ENCODE measurements at regions not wholly inside any gene's neighbourhood (a gene's known extent, or its start where the extent isn't known, plus 50 kb on each side); places are given as distances from the start of the nearest gene placed in this dataset.

DNA sequence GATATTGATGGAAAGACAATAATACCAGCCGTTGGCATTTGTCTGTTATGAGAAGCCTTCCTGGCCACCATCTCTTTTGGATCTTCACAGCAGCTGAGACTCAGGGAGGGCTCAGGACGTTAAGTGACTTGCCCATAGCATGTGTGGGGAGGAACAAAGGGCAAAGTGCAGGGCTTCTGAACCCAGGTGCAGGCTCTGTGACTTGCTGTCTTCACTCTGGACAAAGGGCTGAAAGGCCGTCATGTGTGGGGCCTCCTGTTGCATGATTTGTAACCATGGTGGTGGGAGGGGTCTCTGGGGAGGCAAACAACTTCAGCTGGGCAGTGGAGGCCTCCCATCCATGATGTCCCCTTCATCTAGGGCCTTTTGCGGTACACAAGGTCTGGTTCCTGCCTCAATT is 65.5 kb upstream of the SIX2 start:
- DNase-seq (ENCODE audit: low read depth, low spot score), result no peak
- POLR2A ChIA-PET, result no interaction called here
- H3K4me3 ChIP-seq (ENCODE audit: low read depth, low read length), result no peak overlapping the region
- TF ChIP-seq, protein P1, sequence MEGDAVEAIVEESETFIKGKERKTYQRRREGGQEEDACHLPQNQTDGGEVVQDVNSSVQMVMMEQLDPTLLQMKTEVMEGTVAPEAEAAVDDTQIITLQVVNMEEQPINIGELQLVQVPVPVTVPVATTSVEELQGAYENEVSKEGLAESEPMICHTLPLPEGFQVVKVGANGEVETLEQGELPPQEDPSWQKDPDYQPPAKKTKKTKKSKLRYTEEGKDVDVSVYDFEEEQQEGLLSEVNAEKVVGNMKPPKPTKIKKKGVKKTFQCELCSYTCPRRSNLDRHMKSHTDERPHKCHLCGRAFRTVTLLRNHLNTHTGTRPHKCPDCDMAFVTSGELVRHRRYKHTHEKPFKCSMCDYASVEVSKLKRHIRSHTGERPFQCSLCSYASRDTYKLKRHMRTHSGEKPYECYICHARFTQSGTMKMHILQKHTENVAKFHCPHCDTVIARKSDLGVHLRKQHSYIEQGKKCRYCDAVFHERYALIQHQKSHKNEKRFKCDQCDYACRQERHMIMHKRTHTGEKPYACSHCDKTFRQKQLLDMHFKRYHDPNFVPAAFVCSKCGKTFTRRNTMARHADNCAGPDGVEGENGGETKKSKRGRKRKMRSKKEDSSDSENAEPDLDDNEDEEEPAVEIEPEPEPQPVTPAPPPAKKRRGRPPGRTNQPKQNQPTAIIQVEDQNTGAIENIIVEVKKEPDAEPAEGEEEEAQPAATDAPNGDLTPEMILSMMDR (IDR thresholded peaks at IDR 0.05; ENCODE audit: insufficient read depth, low read length, missing control alignments), result no peak
- CTCF ChIA-PET, result no interaction called here

DNA sequence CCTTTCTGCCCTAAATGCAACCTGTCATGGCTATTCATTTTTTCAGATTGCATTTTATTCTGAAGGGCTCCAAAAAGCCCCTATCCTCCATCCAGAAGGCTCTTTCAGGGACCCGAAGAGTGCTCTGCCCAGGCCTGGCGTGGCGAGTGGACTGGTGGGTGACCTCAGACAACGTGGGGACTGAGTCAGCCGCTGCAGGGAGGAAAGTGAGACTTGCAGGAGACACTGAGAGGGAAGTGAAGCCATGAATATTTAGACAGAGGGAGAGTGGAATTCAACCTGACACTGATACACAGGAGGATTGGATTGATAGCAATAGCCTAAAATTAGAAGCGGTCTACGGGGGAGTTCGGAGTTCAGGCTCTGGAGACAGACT is 63.6 kb upstream of the SIX2 start:
- H3K4me3 ChIP-seq (ENCODE audit: low read depth, low read length), result no peak overlapping the region
- DNase-seq (ENCODE audit: low read depth, low spot score), result no peak
- ChIA-PET POLR2A (no interaction called here), CTCF (no interaction called here)
- TF ChIP-seq, protein P1 (IDR thresholded peaks at IDR 0.05; ENCODE audit: insufficient read depth, low read length, missing control alignments), result no peak

DNA sequence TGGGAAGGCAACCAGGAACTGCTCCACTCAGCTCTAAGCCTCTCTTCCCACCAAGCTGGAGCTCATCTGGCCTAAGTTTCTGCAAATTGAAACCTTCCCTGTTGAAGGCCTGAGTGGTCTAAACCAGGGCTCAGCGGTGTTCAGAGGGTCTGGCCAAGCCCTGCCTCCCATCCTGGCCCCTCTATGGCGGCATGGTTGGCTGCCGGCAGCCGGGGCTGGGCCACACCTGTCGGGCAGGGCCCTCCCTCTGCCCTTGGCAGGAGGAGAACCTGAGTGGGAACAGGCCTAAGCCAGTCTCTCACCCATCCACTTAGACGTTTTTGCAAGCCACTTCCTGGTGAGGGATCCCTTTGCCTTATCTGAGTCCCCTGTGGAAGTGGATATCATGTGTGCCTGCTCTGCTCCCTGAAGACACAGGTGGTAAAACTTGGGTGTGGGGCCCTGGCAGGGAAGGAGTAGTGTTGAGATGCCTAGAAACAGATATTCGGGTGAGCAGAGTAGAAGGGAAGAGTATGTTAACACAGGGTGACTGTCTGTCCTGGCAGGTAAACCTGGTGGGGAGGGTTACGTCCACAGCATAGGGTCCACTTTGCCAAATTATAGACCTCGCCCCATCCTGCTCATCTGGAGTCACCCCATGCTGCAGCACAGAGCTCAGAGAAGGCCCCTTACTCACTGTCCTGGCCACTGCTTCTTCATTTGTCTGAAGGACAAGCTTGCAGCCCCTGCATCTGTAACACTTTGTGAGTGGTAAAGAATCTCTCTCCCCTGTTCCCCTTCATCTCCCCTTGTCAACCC is 63.0 kb upstream of the SIX2 start:
- DNase-seq (ENCODE audit: low read depth, low spot score), result no peak
- ChIA-PET POLR2A (no interaction called here), CTCF (no interaction called here)
- H3K4me3 ChIP-seq (ENCODE audit: low read depth, low read length), result no peak overlapping the region
- TF ChIP-seq, protein P1 (IDR thresholded peaks at IDR 0.05; ENCODE audit: insufficient read depth, low read length, missing control alignments), result no peak

DNA sequence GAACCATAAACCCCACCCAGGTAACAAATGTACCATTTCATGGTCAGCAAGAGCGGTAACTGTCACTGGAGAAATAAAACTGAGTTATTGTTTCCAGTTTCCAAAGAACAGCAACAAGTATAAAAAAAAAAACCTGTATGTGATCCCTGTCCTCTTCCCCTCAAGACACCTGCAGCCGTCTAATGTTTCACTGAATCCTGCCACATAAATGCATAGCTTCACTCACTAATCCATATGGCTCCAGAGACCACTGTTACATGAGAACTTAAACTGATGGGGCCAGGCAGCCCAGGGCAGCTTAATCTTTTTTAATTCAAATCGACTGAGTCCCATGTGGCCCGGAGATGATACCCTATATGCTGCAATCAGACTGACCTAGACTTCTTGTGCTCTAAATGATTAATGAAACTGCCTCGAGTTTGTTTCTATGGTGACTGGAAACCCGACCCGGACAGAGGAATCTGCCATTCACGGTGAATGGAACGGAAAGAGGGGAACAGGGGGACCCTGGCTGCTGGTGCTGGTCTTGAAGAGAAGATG is 60.9 kb upstream of the SIX2 start:
- H3K4me3 ChIP-seq (ENCODE audit: low read depth, low read length), result no peak overlapping the region
- DNase-seq (ENCODE audit: low read depth, low spot score), result no peak
- POLR2A ChIA-PET, result no interaction called here
- CTCF ChIA-PET, result interaction anchor here (2.8 kb wide), 1 partner anchor 424 kb away, joined by 14 read pairs; no protein-coding TSS in a partner anchor
- TF ChIP-seq, protein P1 (IDR thresholded peaks at IDR 0.05; ENCODE audit: insufficient read depth, low read length, missing control alignments), result no peak

DNA sequence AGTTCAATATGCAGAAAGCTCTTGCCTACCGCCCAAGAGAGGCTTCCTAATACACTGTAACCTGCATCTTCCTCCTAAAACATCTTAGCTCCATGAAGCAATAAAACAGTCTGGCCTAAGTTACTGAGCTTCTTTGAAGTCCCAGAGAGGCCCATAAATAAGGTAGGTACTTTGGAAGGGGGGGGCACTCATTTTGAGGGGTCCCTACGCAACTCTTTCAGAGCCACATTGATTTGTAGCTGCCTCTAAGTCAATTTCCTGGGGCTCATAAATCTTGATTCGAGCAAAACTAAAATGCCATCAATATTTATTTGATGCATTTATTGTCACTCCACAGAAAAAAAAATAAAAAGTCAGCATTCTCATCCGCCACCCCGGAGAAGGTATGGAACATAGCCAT is 60.4 kb upstream of the SIX2 start:
- DNase-seq (ENCODE audit: low read depth, low spot score), result no peak
- TF ChIP-seq, protein P1 (IDR thresholded peaks at IDR 0.05; ENCODE audit: insufficient read depth, low read length, missing control alignments), result no peak
- H3K4me3 ChIP-seq (ENCODE audit: low read depth, low read length), result no peak overlapping the region
- ChIA-PET POLR2A (no interaction called here), CTCF (interaction anchor here (2.8 kb wide), 1 partner anchor 425 kb away, joined by 14 read pairs; no protein-coding TSS in a partner anchor)

DNA sequence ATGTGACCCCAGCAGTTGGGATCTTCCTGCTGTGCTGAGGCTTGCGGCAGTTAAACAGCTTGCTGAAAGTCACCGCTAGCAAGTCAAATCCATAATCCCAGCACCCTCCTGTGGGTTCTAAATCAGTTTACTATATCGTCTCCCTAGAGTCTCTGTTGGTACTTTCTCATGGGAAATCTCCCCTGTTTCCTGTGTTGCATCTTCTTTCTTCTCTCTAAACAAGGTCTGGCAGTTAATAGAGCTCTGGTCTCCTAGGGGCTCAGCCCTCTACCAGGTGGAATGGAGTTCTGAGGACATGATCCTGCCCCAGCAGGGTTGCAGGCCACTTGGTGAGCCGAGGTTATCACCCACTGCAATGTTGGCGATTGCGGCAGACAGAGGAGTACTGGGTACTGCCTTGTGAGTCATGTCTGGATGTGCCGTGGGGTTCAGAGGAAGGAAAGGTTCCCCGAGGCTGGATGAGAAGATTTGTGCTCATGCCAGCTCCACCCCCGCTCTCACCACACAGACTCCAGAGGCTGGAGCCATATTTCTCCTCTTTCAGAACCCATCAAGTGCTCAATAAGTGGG is 59.4 kb upstream of the SIX2 start:
- CTCF ChIA-PET, result interaction anchor here (1.3 to 2.8 kb wide), 2 partner anchors 23 to 426 kb away, joined by 4 to 14 read pairs; no protein-coding TSS in a partner anchor
- DNase-seq (ENCODE audit: low read depth, low spot score), result no peak
- TF ChIP-seq, protein P1 (IDR thresholded peaks at IDR 0.05; ENCODE audit: insufficient read depth, low read length, missing control alignments), result no peak
- H3K4me3 ChIP-seq (ENCODE audit: low read depth, low read length), result no peak overlapping the region
- POLR2A ChIA-PET, result no interaction called here
